ENCODE measurements at regions not wholly inside any gene's neighbourhood (a gene's known extent, or its start where the extent isn't known, plus 50 kb on each side); places are given as distances from the start of the nearest gene placed in this dataset.

DNA sequence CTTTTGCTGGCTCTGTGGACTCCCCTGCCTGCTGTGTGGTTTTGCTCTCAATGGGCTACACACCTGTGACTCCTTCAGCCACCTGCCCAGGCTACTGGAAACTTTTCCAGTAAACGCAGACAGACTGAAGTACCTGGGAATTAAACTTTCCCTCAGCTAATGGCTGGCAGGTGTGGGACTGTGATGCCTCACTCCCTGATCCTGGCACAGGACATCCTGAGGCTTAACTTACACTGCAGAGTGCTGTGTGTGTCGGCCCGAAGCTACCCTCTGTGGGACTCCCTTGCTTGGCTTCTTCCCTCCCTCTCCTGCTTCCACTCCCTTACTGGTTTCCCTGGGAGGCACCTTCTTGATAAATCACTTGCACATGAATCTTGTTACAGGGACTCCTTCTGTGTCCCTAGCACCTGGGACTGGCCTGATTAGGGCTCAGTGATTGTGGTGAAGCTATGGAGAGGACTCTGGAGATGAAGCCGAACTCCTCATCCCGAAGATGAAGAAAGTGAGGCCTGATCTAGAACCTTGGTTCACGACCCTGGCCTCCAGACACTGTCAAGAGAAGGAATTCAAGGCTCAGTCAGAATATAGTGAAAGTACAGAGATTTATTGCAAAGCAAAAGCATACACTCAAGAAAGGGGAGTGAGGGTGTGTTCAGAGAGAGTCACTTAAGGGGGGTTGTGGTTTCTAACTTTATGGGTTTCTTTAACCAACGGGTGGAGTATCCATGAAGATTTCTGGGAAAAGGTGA, 113.4 kb upstream of the ALDH1B1 start:
- no peak for TF ChIP-seq EZH2phosphoT487 (IDR thresholded peaks at IDR 0.05; ENCODE audit: borderline replicate concordance, low read length)
- TF ChIP-seq, protein P1, sequence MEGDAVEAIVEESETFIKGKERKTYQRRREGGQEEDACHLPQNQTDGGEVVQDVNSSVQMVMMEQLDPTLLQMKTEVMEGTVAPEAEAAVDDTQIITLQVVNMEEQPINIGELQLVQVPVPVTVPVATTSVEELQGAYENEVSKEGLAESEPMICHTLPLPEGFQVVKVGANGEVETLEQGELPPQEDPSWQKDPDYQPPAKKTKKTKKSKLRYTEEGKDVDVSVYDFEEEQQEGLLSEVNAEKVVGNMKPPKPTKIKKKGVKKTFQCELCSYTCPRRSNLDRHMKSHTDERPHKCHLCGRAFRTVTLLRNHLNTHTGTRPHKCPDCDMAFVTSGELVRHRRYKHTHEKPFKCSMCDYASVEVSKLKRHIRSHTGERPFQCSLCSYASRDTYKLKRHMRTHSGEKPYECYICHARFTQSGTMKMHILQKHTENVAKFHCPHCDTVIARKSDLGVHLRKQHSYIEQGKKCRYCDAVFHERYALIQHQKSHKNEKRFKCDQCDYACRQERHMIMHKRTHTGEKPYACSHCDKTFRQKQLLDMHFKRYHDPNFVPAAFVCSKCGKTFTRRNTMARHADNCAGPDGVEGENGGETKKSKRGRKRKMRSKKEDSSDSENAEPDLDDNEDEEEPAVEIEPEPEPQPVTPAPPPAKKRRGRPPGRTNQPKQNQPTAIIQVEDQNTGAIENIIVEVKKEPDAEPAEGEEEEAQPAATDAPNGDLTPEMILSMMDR (IDR thresholded peaks at IDR 0.05; ENCODE audit: low read depth, low read length, poor library complexity, severe bottlenecking): no peak
